HepG2 (cell line): ENCODE measurements at regions not wholly inside any gene's neighbourhood (a gene's known extent, or its start where the extent isn't known, plus 50 kb on each side); places are given as distances from the start of the nearest gene placed in this dataset.

Experiments used
- ATAC-seq: fragments of 200-7000 bp; cut with Tn5 transposase; 3 replicates; pipeline ENCODE4 v1.9.1; 2020; ENCODE audit warnings: mild to moderate bottlenecking, moderate library complexity
- BruUV-seq: library from RNA; stranded (reverse); fragments of 400-500 nt; replicated peaks from 2 replicates; lab custom pipeline; 2021; lab: Mats Ljungman, UMichigan
- CTCF ChIA-PET: fragments of 300-600 bp; formaldehyde crosslinking; extraction: SDS; loops from one replicate; lab custom pipeline; 2021; ENCODE audit warnings: low total read pairs, inconsistent platforms, low intra/inter-chr PET ratio; lab: Yijun Ruan, JAX
- POLR2A ChIA-PET: fragments of 350-600 bp; sonication (Branson Sonifier 250); formaldehyde crosslinking; loops from one replicate; lab custom pipeline; 2020; ENCODE audit warnings: antibody characterized with exemption, inconsistent platforms; lab: Yijun Ruan, JAX
- DNase-seq: peaks from one replicate; pipeline ENCODE4 v3.0.0-alpha.2; 2015; ENCODE audit warnings: low spot score
- FAIRE-seq: peaks from 3 replicates; lab custom pipeline; 2011; peaks lifted over from hg19 to GRCh38; lab: Jason Lieb, UNC
- H2AFZ ChIP-seq: one replicate; pipeline ENCODE4 v1.6.1; 2011; ENCODE audit warnings: low read length, inconsistent platforms
- H3K27ac ChIP-seq: fragments of 300-600 bp; 3 replicates; pipeline ENCODE4 v1.8.0; 2011; ENCODE audit warnings: mixed run types, mild to moderate bottlenecking, mixed read lengths, low read length, inconsistent platforms; ENCODE audit not compliant: insufficient read depth; ENCODE audit errors: extremely low read length
- H3K27me3 ChIP-seq, 2 experiments: fragments of 200-600 bp in 1 of 2; 2 replicates in 1 of 2; 3 replicates in 1 of 2; pipeline versions ENCODE4 v1.6.0 to v1.8.0; 2011; ENCODE audit warnings: low read length in 2 of 2, mild to moderate bottlenecking in 2 of 2, moderate library complexity in 2 of 2, inconsistent platforms in 1 of 2; ENCODE audit not compliant: insufficient read depth in 2 of 2, control insufficient read depth in 1 of 2
- H3K36me3 ChIP-seq, 2 experiments: fragments of 200-600 bp in 1 of 2; replicated peaks in 1 of 2; 2 replicates in 1 of 2; 3 replicates in 1 of 2; pipeline versions ENCODE4 v1.5.1 to v1.8.0; 2011; ENCODE audit warnings: low read length in 2 of 2, inconsistent platforms in 1 of 2; ENCODE audit not compliant: insufficient read depth in 2 of 2, control insufficient read depth in 1 of 2
- H3K4me1 ChIP-seq: 2 replicates; pipeline ENCODE4 v1.5.1; 2012; ENCODE audit warnings: low read length, inconsistent platforms; ENCODE audit not compliant: insufficient read depth
- H3K4me2 ChIP-seq: 2 replicates; pipeline ENCODE4 v1.6.0; 2011; ENCODE audit warnings: low read depth, low read length, inconsistent platforms
- H3K4me3 ChIP-seq, 3 experiments: fragments of 200-600 bp in 1 of 3; sonication (generic), shearing (Covaris generic) in 1 of 3; replicated peaks in 1 of 3; 2 replicates each; pipeline ENCODE4 v1.5.1; 2011 to 2016; ENCODE audit warnings: low read length in 3 of 3, inconsistent platforms in 2 of 3, low read depth in 2 of 3, mild to moderate bottlenecking in 2 of 3, control low read depth in 1 of 3, mixed read lengths in 1 of 3; ENCODE audit not compliant: insufficient read depth in 1 of 3
- H3K79me2 ChIP-seq: one replicate; pipeline ENCODE4 v1.6.1; 2011; ENCODE audit warnings: low read length, inconsistent platforms; ENCODE audit not compliant: insufficient read depth
- H3K9ac ChIP-seq: 2 replicates; pipeline ENCODE4 v1.6.0; 2011; ENCODE audit warnings: mild to moderate bottlenecking, low read depth, low read length, inconsistent platforms; ENCODE audit not compliant: insufficient read depth
- H3K9me3 ChIP-seq: 2 replicates; pipeline ENCODE4 v1.5.1; 2012; ENCODE audit warnings: mild to moderate bottlenecking, low read length
- H4K20me1 ChIP-seq: 2 replicates; pipeline ENCODE4 v1.6.0; 2011; ENCODE audit warnings: inconsistent platforms, mild to moderate bottlenecking, low read length, moderate library complexity; ENCODE audit not compliant: insufficient read depth
- ETV5 ChIP-seq: IDR thresholded peaks from 2 replicates; pipeline ENCODE4 v1.6.1; 2018; ENCODE audit warnings: missing biosample characterization, missing genetic modification reagents, inconsistent platforms, borderline replicate concordance
- GABPB1 ChIP-seq: IDR thresholded peaks from 2 replicates; pipeline ENCODE4 v1.6.1; 2016; ENCODE audit warnings: mild to moderate bottlenecking, missing genetic modification reagents, moderate library complexity, missing compliant biosample characterization
- HDAC2 ChIP-seq: sonication (generic); formaldehyde crosslinking; IDR thresholded peaks from 2 replicates; pipeline ENCODE4 v1.4.0; 2020; ENCODE audit warnings: missing genetic modification reagents
- HNRNPLL ChIP-seq: fragments of 200-400 bp; formaldehyde crosslinking; IDR thresholded peaks from 2 replicates; pipeline ENCODE4 v1.6.1; 2017; ENCODE audit warnings: mild to moderate bottlenecking, low read depth, low read length; ENCODE audit not compliant: poor library complexity, severe bottlenecking
- MEIS1 ChIP-seq: sonication (generic); formaldehyde crosslinking; IDR thresholded peaks from 2 replicates; pipeline ENCODE4 v1.9.0; 2021; ENCODE audit warnings: mild to moderate bottlenecking, missing genetic modification reagents, moderate library complexity, borderline replicate concordance
- MIER2 ChIP-seq: IDR thresholded peaks from 2 replicates; pipeline ENCODE4 v1.6.1; 2016; ENCODE audit warnings: missing biosample characterization, missing genetic modification reagents
- RAD21 ChIP-seq: fragments of 450-650 bp; formaldehyde crosslinking; IDR thresholded peaks from 2 replicates; pipeline ENCODE4 v1.5.0; 2020; ENCODE audit warnings: mild to moderate bottlenecking
- ZNF12 ChIP-seq: sonication (generic); formaldehyde crosslinking; IDR thresholded peaks from 2 replicates; pipeline ENCODE4 v1.5.0; 2020; ENCODE audit warnings: missing genetic modification reagents
- ZNF558 ChIP-seq: sonication (generic); formaldehyde crosslinking; IDR thresholded peaks from 2 replicates; pipeline ENCODE4 v1.9.0; 2022; ENCODE audit warnings: mild to moderate bottlenecking, missing genetic modification reagents, borderline replicate concordance
- ZNF720 ChIP-seq: sonication (generic); formaldehyde crosslinking; IDR thresholded peaks from 2 replicates; pipeline ENCODE4 v1.4.0; 2020; ENCODE audit warnings: missing genetic modification reagents
- ZNF724P ChIP-seq: sonication (generic); formaldehyde crosslinking; IDR thresholded peaks from 2 replicates; pipeline ENCODE4 v1.8.0; 2022; ENCODE audit warnings: missing genetic modification reagents, borderline replicate concordance
- ZNF775 ChIP-seq: sonication (generic); formaldehyde crosslinking; IDR thresholded peaks from 2 replicates; pipeline ENCODE4 v1.4.0; 2020; ENCODE audit warnings: missing genetic modification reagents, mild to moderate bottlenecking, moderate library complexity, borderline replicate concordance
- WGBS: methylation state at CpG from one replicate; pipeline ENCODE4 v1.1.6; 2017; ENCODE audit warnings: low lambda C conversion rate; 5-methylcytosine and 5-hydroxymethylcytosine counted together
- in situ Hi-C: cut with HindIII; loops from 2 replicates; pipeline ENCODE4 v1.10.0; 2017; ENCODE audit warnings: low pct_unique_long_range_greater_than_20kb; ENCODE audit not compliant: extremely low pct_ligation_motif_present
- intact Hi-C: fragments of 100-400 bp; cut with micrococcal nuclease; formaldehyde crosslinking; loops from one replicate; pipeline ENCODE4 v1.10.0; 2022; ENCODE audit not compliant: unreplicated experiment
- TF ChIP-seq, protein P1 (sequence below): IDR thresholded peaks from 2 replicates; pipeline ENCODE4 v1.6.1; 2016; ENCODE audit warnings: low read depth, borderline replicate concordance
- TF ChIP-seq, protein P2 (sequence below), 2 experiments: fragments of 450-650 bp in 1 of 2; sonication (generic) in 1 of 2; formaldehyde crosslinking in 1 of 2; IDR thresholded peaks; 2 replicates each; pipeline versions ENCODE4 v1.6.1 to v1.8.0; 2016 to 2022; ENCODE audit warnings: antibody characterized with exemption in 1 of 2, mild to moderate bottlenecking in 1 of 2, missing genetic modification reagents in 1 of 2
- TF ChIP-seq, protein P3 (sequence below): sonication (generic); formaldehyde crosslinking; IDR thresholded peaks from 2 replicates; pipeline ENCODE4 v1.4.0; 2020; ENCODE audit warnings: mild to moderate bottlenecking, missing genetic modification reagents

DNA sequence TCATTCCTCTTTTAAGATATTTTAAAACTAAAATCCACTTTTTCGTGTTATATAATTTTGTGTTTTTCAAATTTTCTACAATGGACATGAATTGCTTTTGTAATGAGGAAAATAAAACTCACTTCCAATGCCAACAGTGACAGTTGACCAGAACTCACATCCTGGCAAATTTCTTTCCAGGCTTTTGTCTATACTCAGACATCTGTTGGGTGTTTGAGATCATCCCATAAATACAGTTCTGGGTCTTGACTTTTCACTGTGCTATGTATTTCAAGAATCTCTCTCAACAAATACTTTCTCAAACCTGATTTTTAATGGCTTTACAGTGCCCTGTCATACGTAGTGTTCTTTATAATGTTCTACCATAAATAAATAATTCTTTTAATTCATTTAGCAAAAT lies 57.6 kb downstream of the RPL37A start:
- intact Hi-C loops = no loop called here
- peaks cover 50% of the 10 kb centered on the region for H3K4me1 ChIP-seq
- no peak overlapping the region for H3K4me3 ChIP-seq
- H3K4me2 ChIP-seq = no peak overlapping the region
- in situ Hi-C loops = no loop called here
- H3K79me2 ChIP-seq = no peaks in the 10 kb centered on the region
- BruUV-seq = no TSS peak
- no peaks in the 10 kb centered on the region for H3K9me3 ChIP-seq
- no peak overlapping the region for H3K27ac ChIP-seq
- H3K27me3 ChIP-seq = no peaks in the 10 kb centered on the region; a peak in 1 of 5 replicates
- H2AFZ ChIP-seq = no peak overlapping the region
- POLR2A ChIA-PET = no interaction called here
- no peak for FAIRE-seq
- H3K36me3 ChIP-seq = no peaks in the 10 kb centered on the region
- no peak overlapping the region for H3K9ac ChIP-seq
- no peaks in the 10 kb centered on the region for H4K20me1 ChIP-seq
- WGBS = 76% methylated on average over 2 of the region's 2 CpGs
- CTCF ChIA-PET = no interaction called here
- DNase-seq = no peak
- no peak for ATAC-seq
- TF ChIP-seq HDAC2 (CRISPR knock-in tag) = no peak
- TF ChIP-seq RAD21 = no peak
- TF ChIP-seq ETV5 = no peak
- no peak for TF ChIP-seq ZNF775 (CRISPR knock-in tag)
- TF ChIP-seq, protein P1, sequence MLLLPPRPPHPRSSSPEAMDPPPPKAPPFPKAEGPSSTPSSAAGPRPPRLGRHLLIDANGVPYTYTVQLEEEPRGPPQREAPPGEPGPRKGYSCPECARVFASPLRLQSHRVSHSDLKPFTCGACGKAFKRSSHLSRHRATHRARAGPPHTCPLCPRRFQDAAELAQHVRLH (CRISPR knock-in tag) = no peak
- TF ChIP-seq HNRNPLL = no peak
- TF ChIP-seq, protein P2, sequence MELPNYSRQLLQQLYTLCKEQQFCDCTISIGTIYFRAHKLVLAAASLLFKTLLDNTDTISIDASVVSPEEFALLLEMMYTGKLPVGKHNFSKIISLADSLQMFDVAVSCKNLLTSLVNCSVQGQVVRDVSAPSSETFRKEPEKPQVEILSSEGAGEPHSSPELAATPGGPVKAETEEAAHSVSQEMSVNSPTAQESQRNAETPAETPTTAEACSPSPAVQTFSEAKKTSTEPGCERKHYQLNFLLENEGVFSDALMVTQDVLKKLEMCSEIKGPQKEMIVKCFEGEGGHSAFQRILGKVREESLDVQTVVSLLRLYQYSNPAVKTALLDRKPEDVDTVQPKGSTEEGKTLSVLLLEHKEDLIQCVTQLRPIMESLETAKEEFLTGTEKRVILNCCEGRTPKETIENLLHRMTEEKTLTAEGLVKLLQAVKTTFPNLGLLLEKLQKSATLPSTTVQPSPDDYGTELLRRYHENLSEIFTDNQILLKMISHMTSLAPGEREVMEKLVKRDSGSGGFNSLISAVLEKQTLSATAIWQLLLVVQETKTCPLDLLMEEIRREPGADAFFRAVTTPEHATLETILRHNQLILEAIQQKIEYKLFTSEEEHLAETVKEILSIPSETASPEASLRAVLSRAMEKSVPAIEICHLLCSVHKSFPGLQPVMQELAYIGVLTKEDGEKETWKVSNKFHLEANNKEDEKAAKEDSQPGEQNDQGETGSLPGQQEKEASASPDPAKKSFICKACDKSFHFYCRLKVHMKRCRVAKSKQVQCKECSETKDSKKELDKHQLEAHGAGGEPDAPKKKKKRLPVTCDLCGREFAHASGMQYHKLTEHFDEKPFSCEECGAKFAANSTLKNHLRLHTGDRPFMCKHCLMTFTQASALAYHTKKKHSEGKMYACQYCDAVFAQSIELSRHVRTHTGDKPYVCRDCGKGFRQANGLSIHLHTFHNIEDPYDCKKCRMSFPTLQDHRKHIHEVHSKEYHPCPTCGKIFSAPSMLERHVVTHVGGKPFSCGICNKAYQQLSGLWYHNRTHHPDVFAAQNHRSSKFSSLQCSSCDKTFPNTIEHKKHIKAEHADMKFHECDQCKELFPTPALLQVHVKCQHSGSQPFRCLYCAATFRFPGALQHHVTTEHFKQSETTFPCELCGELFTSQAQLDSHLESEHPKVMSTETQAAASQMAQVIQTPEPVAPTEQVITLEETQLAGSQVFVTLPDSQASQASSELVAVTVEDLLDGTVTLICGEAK (IDR thresholded peaks at IDR 0.05) = no peak
- TF ChIP-seq, protein P2 (CRISPR knock-in tag; IDR thresholded peaks at IDR 0.05) = no peak
- no peak for TF ChIP-seq MIER2 (CRISPR knock-in tag)
- no peak for TF ChIP-seq GABPB1 (CRISPR knock-in tag)
- TF ChIP-seq ZNF12 (CRISPR knock-in tag) = no peak
- no peak for TF ChIP-seq ZNF720 (CRISPR knock-in tag)
- TF ChIP-seq ZNF558 (CRISPR knock-in tag) = no peak
- TF ChIP-seq, protein P3, sequence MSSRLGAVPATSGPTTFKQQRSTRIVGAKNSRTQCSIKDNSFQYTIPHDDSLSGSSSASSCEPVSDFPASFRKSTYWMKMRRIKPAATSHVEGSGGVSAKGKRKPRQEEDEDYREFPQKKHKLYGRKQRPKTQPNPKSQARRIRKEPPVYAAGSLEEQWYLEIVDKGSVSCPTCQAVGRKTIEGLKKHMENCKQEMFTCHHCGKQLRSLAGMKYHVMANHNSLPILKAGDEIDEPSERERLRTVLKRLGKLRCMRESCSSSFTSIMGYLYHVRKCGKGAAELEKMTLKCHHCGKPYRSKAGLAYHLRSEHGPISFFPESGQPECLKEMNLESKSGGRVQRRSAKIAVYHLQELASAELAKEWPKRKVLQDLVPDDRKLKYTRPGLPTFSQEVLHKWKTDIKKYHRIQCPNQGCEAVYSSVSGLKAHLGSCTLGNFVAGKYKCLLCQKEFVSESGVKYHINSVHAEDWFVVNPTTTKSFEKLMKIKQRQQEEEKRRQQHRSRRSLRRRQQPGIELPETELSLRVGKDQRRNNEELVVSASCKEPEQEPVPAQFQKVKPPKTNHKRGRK (CRISPR knock-in tag) = no peak
- TF ChIP-seq MEIS1 = no peak
- no peak for TF ChIP-seq ZNF724P (CRISPR knock-in tag)
